B cell (primary cell): ENCODE measurements at regions not wholly inside any gene's neighbourhood (a gene's known extent, or its start where the extent isn't known, plus 50 kb on each side); places are given as distances from the start of the nearest gene placed in this dataset.

Experiments
- ATAC-seq: fragments of 200-7000 bp; cut with Tn5 transposase; one replicate; pipeline ENCODE4 v1.10.0; 2021; ENCODE audit warnings: low read depth, mild to moderate bottlenecking, moderate number of reproducible peaks, moderate library complexity
- CTCF ChIA-PET: fragments of 350-600 bp; sonication (Branson Sonifier 250); formaldehyde crosslinking; loops from one replicate; lab custom pipeline; 2021; ENCODE audit warnings: antibody characterized with exemption, inconsistent platforms; lab: Charles Lee
- POLR2A ChIA-PET: fragments of 350-600 bp; sonication (Branson Sonifier 250); formaldehyde crosslinking; loops from one replicate; lab custom pipeline; 2021; ENCODE audit warnings: antibody characterized with exemption; lab: Charles Lee
- DNase-seq: peaks from one replicate; pipeline ENCODE4 v3.0.0; 2013
- H2AFZ ChIP-seq: 2 replicates; pipeline ENCODE4 v1.6.1; 2012; ENCODE audit warnings: mild to moderate bottlenecking, low read depth, low read length; ENCODE audit not compliant: insufficient read depth, poor library complexity, severe bottlenecking
- H3K27ac ChIP-seq, 2 donors: 1 replicate in 1 of 2; 2 replicates in 1 of 2; pipeline ENCODE4 v1.5.1; 2012 to 2013; ENCODE audit warnings: low read length in 2 of 2, mild to moderate bottlenecking in 2 of 2, moderate library complexity in 1 of 2
- H3K27me3 ChIP-seq, 4 experiments: fragments of 200-600 bp in 1 of 4; sonication (generic) in 1 of 4; replicated peaks in 1 of 4; 1 replicate in 2 of 4; 2 replicates in 2 of 4; pipeline versions ENCODE4 v1.6.1 to v1.7.0; 2013 to 2016; ENCODE audit warnings: low read length in 3 of 4, mild to moderate bottlenecking in 2 of 4, mixed read lengths in 1 of 4, moderate library complexity in 1 of 4; ENCODE audit not compliant: insufficient read depth in 4 of 4, control insufficient read depth in 3 of 4; ENCODE audit errors: control extremely low read depth in 1 of 4
- H3K36me3 ChIP-seq, 2 experiments: replicated peaks in 1 of 2; 1 replicate in 1 of 2; 2 replicates in 1 of 2; pipeline versions ENCODE4 v1.6.1 to v1.7.1; 2013; ENCODE audit warnings: low read length in 1 of 2; ENCODE audit not compliant: insufficient read depth in 2 of 2, control insufficient read depth in 1 of 2; ENCODE audit errors: control extremely low read depth in 1 of 2, extremely low read depth in 1 of 2
- H3K4me1 ChIP-seq, 2 donors: fragments of 200-600 bp in 1 of 2; sonication (generic) in 1 of 2; 1 replicate in 1 of 2; 2 replicates in 1 of 2; pipeline versions ENCODE4 v1.5.1 to v1.6.1; 2013 to 2017; ENCODE audit warnings: low read length in 2 of 2; ENCODE audit not compliant: control insufficient read depth in 2 of 2, insufficient read depth in 2 of 2
- H3K4me2 ChIP-seq: replicated peaks from 2 replicates; pipeline ENCODE3; 2012; ENCODE audit warnings: mild to moderate bottlenecking, low read depth, low read length; ENCODE audit not compliant: poor library complexity, severe bottlenecking
- H3K4me3 ChIP-seq, 5 experiments: fragments of 200-600 bp in 1 of 5; sonication (generic) in 1 of 5; 1 replicate in 3 of 5; 2 replicates in 2 of 5; pipeline versions ENCODE4 v1.5.1 to v1.7.0; 2011 to 2016; ENCODE audit warnings: low read length in 4 of 5, mild to moderate bottlenecking in 4 of 5, low read depth in 2 of 5, control low read depth in 1 of 5, moderate library complexity in 1 of 5; ENCODE audit not compliant: insufficient read depth in 1 of 5; ENCODE audit errors: control extremely low read depth in 1 of 5, extremely low read depth in 1 of 5
- H3K79me2 ChIP-seq: fragments of 200-600 bp; sonication (generic); one replicate; pipeline ENCODE4 v1.6.0; 2016; ENCODE audit warnings: low read length; ENCODE audit not compliant: control insufficient read depth, insufficient read depth
- H3K9ac ChIP-seq: fragments of 200-600 bp; sonication (generic); 2 replicates; pipeline ENCODE4 v1.6.1; 2017; ENCODE audit warnings: mild to moderate bottlenecking, low read length, moderate library complexity
- H3K9me3 ChIP-seq, 3 donors: one replicate each; pipeline versions ENCODE4 v1.6.1 to v1.7.1; 2013; ENCODE audit warnings: low read length in 2 of 3; ENCODE audit not compliant: control insufficient read depth in 2 of 3, insufficient read depth in 1 of 3; ENCODE audit errors: control extremely low read depth in 1 of 3
- H4K20me1 ChIP-seq: 2 replicates; pipeline ENCODE4 v1.6.0; 2012; ENCODE audit warnings: mild to moderate bottlenecking, low read length; ENCODE audit not compliant: insufficient read depth, control insufficient read depth, poor library complexity, severe bottlenecking
- H3K27ac Mint-ChIP-seq: one replicate; pipeline ENCODE4 v1.8.0; 2021; ENCODE audit warnings: mixed read lengths
- H3K27me3 Mint-ChIP-seq: one replicate; pipeline ENCODE4 v1.8.0; 2021; ENCODE audit warnings: mixed read lengths
- H3K4me1 Mint-ChIP-seq: one replicate; pipeline ENCODE4 v1.8.0; 2021; ENCODE audit warnings: mixed read lengths
- H3K4me3 Mint-ChIP-seq: one replicate; pipeline ENCODE4 v1.8.0; 2021; ENCODE audit warnings: mixed read lengths
- H3K9me3 Mint-ChIP-seq: one replicate; pipeline ENCODE4 v1.8.0; 2022; ENCODE audit warnings: mixed read lengths; ENCODE audit not compliant: insufficient read depth
- CTCF ChIP-seq: fragments of 200-600 bp; IDR thresholded peaks from one replicate; pipeline ENCODE4 v1.8.0; 2022; ENCODE audit warnings: antibody characterized with exemption, mild to moderate bottlenecking
- EZH2 ChIP-seq: IDR thresholded peaks from 2 replicates; pipeline ENCODE4 v1.6.1; 2012; ENCODE audit warnings: borderline replicate concordance, low read depth, mild to moderate bottlenecking, moderate library complexity, low read length; ENCODE audit not compliant: insufficient read depth, poor library complexity, severe bottlenecking
- WGBS: methylation state at CpG from one replicate; pipeline ENCODE4 v1.1.5; 2013; ENCODE audit warnings: missing lambda C conversion rate; ENCODE audit not compliant: insufficient coverage; 5-methylcytosine and 5-hydroxymethylcytosine counted together
- intact Hi-C: fragments of 100-400 bp; cut with micrococcal nuclease; formaldehyde crosslinking; loops from one replicate; pipeline ENCODE4 v1.10.0; 2022

GRCh38 chr3:147049821-147050220 lies 356.5 kb downstream of the ZIC4 start:
- Mint-ChIP-seq H3K9me3 (peaks cover 4% of the 10 kb centered on the region), H3K27ac (no peak overlapping the region), H3K4me1 (no peaks in the 10 kb centered on the region), H3K4me3 (no peak overlapping the region), H3K27me3 (no peaks in the 10 kb centered on the region)
- TF ChIP-seq EZH2 = no peak
- TF ChIP-seq CTCF = no peak
- CTCF ChIA-PET = no interaction called here
- intact Hi-C loops = no loop called here
- no peak overlapping the region for H3K27ac ChIP-seq
- ATAC-seq (no peak), DNase-seq (no peak)
- WGBS = 94% methylated on average over 8 of the region's 9 CpGs
- no peaks in the 10 kb centered on the region for H3K27me3 ChIP-seq
- H4K20me1 ChIP-seq = no peaks in the 10 kb centered on the region
- no peak overlapping the region for H3K4me2 ChIP-seq
- no peak overlapping the region for H3K4me3 ChIP-seq
- no peaks in the 10 kb centered on the region for H3K36me3 ChIP-seq
- H3K9me3 ChIP-seq = no peaks in the 10 kb centered on the region
- H2AFZ ChIP-seq = no peak overlapping the region
- POLR2A ChIA-PET = no interaction called here
- no peaks in the 10 kb centered on the region for H3K79me2 ChIP-seq
- no peak overlapping the region for H3K9ac ChIP-seq
- H3K4me1 ChIP-seq = no peaks in the 10 kb centered on the region

DNA sequence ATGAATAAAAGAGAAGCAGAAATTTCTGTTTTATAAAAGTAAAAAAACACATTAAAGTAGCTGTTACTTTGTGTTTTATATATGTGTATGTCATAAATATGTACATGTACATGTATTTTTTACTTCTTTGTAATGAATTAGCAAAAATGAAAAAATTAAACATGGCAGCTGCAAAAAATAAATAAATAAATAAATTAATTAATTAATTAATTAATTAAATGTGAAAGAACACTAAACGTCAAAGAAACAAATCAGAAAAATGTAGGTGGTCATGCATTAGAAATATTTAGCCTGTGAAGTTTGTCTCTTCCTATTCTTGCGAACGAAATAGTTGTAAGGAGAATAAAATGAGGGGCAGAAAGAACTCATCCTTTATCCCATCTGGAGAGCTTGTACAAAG lies 357.0 kb downstream of the ZIC4 start:
- Mint-ChIP-seq H3K9me3 (peaks cover 3% of the 10 kb centered on the region), H3K27me3 (no peaks in the 10 kb centered on the region), H3K4me1 (no peaks in the 10 kb centered on the region), H3K27ac (no peak overlapping the region), H3K4me3 (no peak overlapping the region)
- H3K79me2 ChIP-seq = no peaks in the 10 kb centered on the region
- intact Hi-C loops = no loop called here
- no peak for DNase-seq
- no peak overlapping the region for H3K9ac ChIP-seq
- H3K4me2 ChIP-seq = no peak overlapping the region
- POLR2A ChIA-PET = no interaction called here
- no peaks in the 10 kb centered on the region for H3K4me1 ChIP-seq
- no peak for TF ChIP-seq EZH2
- TF ChIP-seq CTCF = no peak
- H2AFZ ChIP-seq = no peak overlapping the region
- no peaks in the 10 kb centered on the region for H3K9me3 ChIP-seq
- no CpG with 5 or more reads among the region's 3 CpGs for WGBS
- no peak overlapping the region for H3K27ac ChIP-seq
- no peaks in the 10 kb centered on the region for H3K27me3 ChIP-seq
- H4K20me1 ChIP-seq = no peaks in the 10 kb centered on the region
- CTCF ChIA-PET = no interaction called here
- H3K4me3 ChIP-seq = no peak overlapping the region
- H3K36me3 ChIP-seq = no peaks in the 10 kb centered on the region
- ATAC-seq = no peak
